SK-N-SH (cell line): ENCODE measurements at regions not wholly inside any gene's neighbourhood (a gene's known extent, or its start where the extent isn't known, plus 50 kb on each side); places are given as distances from the start of the nearest gene placed in this dataset.
A peak's percentile ranks its signal among the peaks of the same experiment; 100 is the strongest.

Source experiments
- CTCF ChIA-PET: fragments of 300-600, 350-600 bp; formaldehyde crosslinking; extraction: SDS; loops from one replicate; lab custom pipeline; 2021; lab: Yijun Ruan, JAX
- POLR2A ChIA-PET: fragments of 350-600 bp; sonication (Branson Sonifier 250); formaldehyde crosslinking; extraction: SDS; loops from one replicate; lab custom pipeline; 2020; ENCODE audit warnings: antibody characterized with exemption, inconsistent platforms; lab: Yijun Ruan, JAX
- DNase-seq: peaks from one replicate; pipeline ENCODE4 v3.0.0; 2012
- H2AFZ ChIP-seq: fragments of 200-600 bp; sonication (generic); 2 replicates; pipeline ENCODE4 v1.8.1; 2016; ENCODE audit warnings: antibody characterized with exemption, mild to moderate bottlenecking, low read depth
- H3F3A ChIP-seq: fragments of 200-600 bp; sonication (generic); replicated peaks from 2 replicates; pipeline ENCODE3; 2016; ENCODE audit warnings: antibody characterized with exemption, mild to moderate bottlenecking; ENCODE audit not compliant: insufficient read depth
- H3K27ac ChIP-seq, 2 experiments: fragments of 200-500 bp in 1 of 2; fragments of 200-600 bp in 1 of 2; sonication (Bioruptor generic) in 1 of 2; sonication (generic), shearing (Covaris generic) in 1 of 2; 2 replicates each; pipeline versions ENCODE4 v1.5.1 to v1.6.1; 2014 to 2016; ENCODE audit warnings: low read depth in 2 of 2, inconsistent platforms in 1 of 2, low read length in 1 of 2, mild to moderate bottlenecking in 1 of 2, mixed read lengths in 1 of 2
- H3K27me3 ChIP-seq: fragments of 200-600 bp; sonication (generic), shearing (Covaris generic); 2 replicates; pipeline ENCODE4 v1.6.1; 2016; ENCODE audit warnings: mixed run types; ENCODE audit not compliant: insufficient read depth
- H3K36me3 ChIP-seq, 2 experiments: fragments of 200-500 bp in 1 of 2; fragments of 200-600 bp in 1 of 2; sonication (Bioruptor generic) in 1 of 2; sonication (generic) in 1 of 2; replicated peaks in 1 of 2; 2 replicates each; pipeline versions ENCODE3 to v1.5.1; 2014 to 2016; ENCODE audit warnings: low read length in 1 of 2, mild to moderate bottlenecking in 1 of 2; ENCODE audit not compliant: insufficient read depth in 2 of 2, control insufficient read depth in 1 of 2
- H3K4me1 ChIP-seq, 2 experiments: fragments of 200-500 bp in 1 of 2; fragments of 200-600 bp in 1 of 2; sonication (Bioruptor generic) in 1 of 2; sonication (generic), shearing (Covaris generic) in 1 of 2; 2 replicates each; pipeline versions ENCODE4 v1.5.1 to v1.6.1; 2014 to 2016; ENCODE audit warnings: low read depth in 1 of 2, low read length in 1 of 2, mixed run types in 1 of 2; ENCODE audit not compliant: insufficient read depth in 2 of 2, control insufficient read depth in 1 of 2
- H3K4me2 ChIP-seq: fragments of 200-600 bp; sonication (generic), shearing (Covaris generic); 2 replicates; pipeline ENCODE4 v1.6.1; 2017; ENCODE audit warnings: mixed run types
- H3K4me3 ChIP-seq, 2 experiments: fragments of 200-500 bp in 1 of 2; fragments of 200-600 bp in 1 of 2; sonication (Bioruptor generic) in 1 of 2; sonication (generic), shearing (Covaris generic) in 1 of 2; 2 replicates each; pipeline versions ENCODE4 v1.5.1 to v1.8.1; 2014 to 2016; ENCODE audit warnings: low read depth in 2 of 2, inconsistent platforms in 1 of 2, low read length in 1 of 2, mild to moderate bottlenecking in 1 of 2, mixed read lengths in 1 of 2, moderate library complexity in 1 of 2
- H3K79me2 ChIP-seq: fragments of 200-600 bp; sonication (generic); 2 replicates; pipeline ENCODE4 v1.8.1; 2017; ENCODE audit warnings: mild to moderate bottlenecking; ENCODE audit not compliant: insufficient read depth
- H3K9ac ChIP-seq: fragments of 200-600 bp; sonication (generic); 2 replicates; pipeline ENCODE4 v1.6.1; 2017; ENCODE audit warnings: mixed run types
- H3K9me2 ChIP-seq: fragments of 200-600 bp; sonication (generic); 2 replicates; pipeline ENCODE4 v1.6.1; 2017; ENCODE audit warnings: mixed run types
- H3K9me3 ChIP-seq: fragments of 200-600 bp; sonication (generic); 2 replicates; pipeline ENCODE4 v1.6.1; 2017; ENCODE audit warnings: mixed run types, mild to moderate bottlenecking, moderate library complexity
- H4K20me1 ChIP-seq: fragments of 200-600 bp; sonication (generic); 2 replicates; pipeline ENCODE4 v1.6.1; 2017; ENCODE audit warnings: mild to moderate bottlenecking, mixed run types; ENCODE audit not compliant: insufficient read depth
- ELF1 ChIP-seq: IDR thresholded peaks from 2 replicates; pipeline ENCODE4 v1.4.0; 2012
- EP300 ChIP-seq, 2 experiments: IDR thresholded peaks; 2 replicates each; pipeline versions ENCODE4 v1.4.0 to v1.6.1; 2012; ENCODE audit warnings: borderline replicate concordance in 1 of 2, low read depth in 1 of 2, low read length in 1 of 2
- FOSL2 ChIP-seq: IDR thresholded peaks from 2 replicates; pipeline ENCODE4 v1.4.0; 2012; ENCODE audit warnings: low read depth, mild to moderate bottlenecking, moderate library complexity, borderline replicate concordance
- IRF3 ChIP-seq: fragments of 150-350 bp; IDR thresholded peaks from 2 replicates; pipeline ENCODE4 v1.6.1; 2016; ENCODE audit warnings: mild to moderate bottlenecking, low read depth, low read length
- JUND ChIP-seq: IDR thresholded peaks from 2 replicates; pipeline ENCODE4 v1.4.0; 2012
- MEF2A ChIP-seq: IDR thresholded peaks from 2 replicates; pipeline ENCODE4 v1.4.0; 2012; ENCODE audit warnings: low read depth, borderline replicate concordance
- MXI1 ChIP-seq: IDR thresholded peaks from 2 replicates; pipeline ENCODE4 v1.6.1; 2012; ENCODE audit warnings: mild to moderate bottlenecking, low read depth, low read length, improper control_type of control experiment
- NRF1 ChIP-seq: IDR thresholded peaks from 2 replicates; pipeline ENCODE4 v1.6.1; 2012; ENCODE audit warnings: low read depth, mild to moderate bottlenecking, low read length
- PBX3 ChIP-seq: IDR thresholded peaks from 2 replicates; pipeline ENCODE4; 2012
- POLR2AphosphoS5 ChIP-seq: IDR thresholded peaks from 2 replicates; pipeline ENCODE4 v1.6.1; 2012; ENCODE audit warnings: low read depth, low read length
- RAD21 ChIP-seq: IDR thresholded peaks from 2 replicates; pipeline ENCODE4 v1.6.1; 2012; ENCODE audit warnings: mild to moderate bottlenecking, low read length
- RCOR1 ChIP-seq: fragments of 150-350 bp; IDR thresholded peaks from 2 replicates; pipeline ENCODE4 v1.6.1; 2017; ENCODE audit warnings: antibody characterized with exemption, low read length
- RXRA ChIP-seq: IDR thresholded peaks from 2 replicates; pipeline ENCODE4 v1.4.0; 2012; ENCODE audit warnings: low read depth, mild to moderate bottlenecking, borderline replicate concordance
- SIN3A ChIP-seq: IDR thresholded peaks from 2 replicates; pipeline ENCODE4 v1.6.1; 2012; ENCODE audit warnings: low read depth, mild to moderate bottlenecking, low read length, moderate library complexity, borderline replicate concordance
- SMC3 ChIP-seq: IDR thresholded peaks from 2 replicates; pipeline ENCODE4 v1.6.1; 2012; ENCODE audit warnings: low read depth, low read length, improper control_type of control experiment
- TAF1 ChIP-seq: IDR thresholded peaks from 2 replicates; pipeline ENCODE4 v1.6.1; 2012; ENCODE audit warnings: low read depth, mild to moderate bottlenecking, low read length, moderate library complexity, borderline replicate concordance
- TCF12 ChIP-seq: IDR thresholded peaks from 2 replicates; pipeline ENCODE4 v1.4.0; 2012
- YY1 ChIP-seq: IDR thresholded peaks from 2 replicates; pipeline ENCODE4 v1.4.0; 2012; ENCODE audit warnings: low read depth, mild to moderate bottlenecking
- WGBS: methylation state at CpG from one replicate; pipeline ENCODE4 v1.1.6; 2017; ENCODE audit warnings: low lambda C conversion rate; 5-methylcytosine and 5-hydroxymethylcytosine counted together
- TF ChIP-seq, protein P1 (sequence below): fragments of 200-600 bp; sonication (generic); IDR thresholded peaks from 2 replicates; pipeline ENCODE4 v1.6.1; 2017; ENCODE audit warnings: antibody characterized with exemption, mild to moderate bottlenecking, moderate library complexity
- TF ChIP-seq, protein P2 (sequence below): IDR thresholded peaks from 2 replicates; pipeline ENCODE4 v1.4.0; 2012; ENCODE audit warnings: low read depth, borderline replicate concordance

DNA sequence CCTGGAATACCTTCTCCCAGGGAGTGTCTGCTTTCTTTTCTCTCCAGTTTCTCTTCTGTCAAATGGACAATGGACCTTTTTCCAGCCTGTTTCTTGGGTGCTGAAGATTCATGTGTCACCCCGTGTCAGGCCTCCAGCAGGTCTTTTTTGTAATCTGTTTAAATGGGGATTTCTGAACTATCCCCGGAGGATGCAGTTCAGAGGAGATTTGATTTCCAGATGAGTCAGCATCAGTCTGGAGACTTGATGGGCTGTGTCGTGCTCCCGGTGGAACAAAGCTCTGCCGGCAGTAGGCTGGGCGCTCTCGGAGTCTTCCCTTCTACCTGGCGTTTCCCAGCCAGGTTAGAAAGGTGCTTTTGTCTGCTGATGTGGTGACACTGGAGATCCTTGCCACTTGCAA, 440.6 kb downstream of the HS3ST3B1 start (continued):
- no peak for TF ChIP-seq TAF1
- no peak for TF ChIP-seq SIN3A
- no peak for TF ChIP-seq FOSL2
- TF ChIP-seq MXI1: no peak

DNA sequence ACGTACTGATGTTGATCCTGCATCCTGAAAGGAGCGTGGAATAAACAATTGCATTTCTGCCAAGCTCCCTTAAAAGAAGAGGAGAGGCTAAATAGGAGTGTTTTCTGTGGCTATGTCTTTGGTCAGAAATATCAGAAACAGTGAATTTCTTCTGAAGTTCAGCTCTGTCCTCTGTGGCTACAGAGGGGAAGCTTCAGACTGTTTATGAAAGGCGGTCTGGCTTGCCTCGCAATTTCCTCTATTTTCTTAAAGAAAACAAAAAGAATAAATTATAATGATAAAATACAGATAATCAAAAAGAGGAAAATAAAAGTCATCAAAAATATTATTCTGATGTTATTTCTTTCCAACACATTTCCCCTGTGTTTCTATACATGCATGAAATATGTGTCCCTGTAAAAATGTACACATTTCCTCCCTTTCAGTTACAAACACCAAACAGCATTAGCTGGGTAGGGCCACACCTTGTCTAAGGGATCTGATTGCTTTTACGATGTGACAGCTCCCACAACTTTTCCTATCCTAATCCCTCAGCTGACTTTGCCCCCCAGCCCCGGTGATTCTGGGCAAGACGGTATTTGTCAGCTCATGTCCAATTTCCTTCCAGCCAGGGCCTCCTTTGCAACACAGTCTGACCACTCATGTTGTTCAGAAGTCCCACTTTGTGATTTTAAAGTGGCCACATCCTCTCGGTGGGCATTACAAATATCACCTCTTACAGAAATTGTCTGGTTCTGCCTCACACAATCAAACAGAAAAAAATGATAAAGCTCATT, 439.0 kb downstream of the HS3ST3B1 start:
- Histone ChIP-seq H3K27ac (no peak overlapping the region), H3K27me3 (peaks cover 6% of the 10 kb centered on the region; the same call in 1 of the 2 replicates), H3K9me2 (no peaks in the 10 kb centered on the region), H3K36me3 (no peaks in the 10 kb centered on the region), H3K4me2 (no peak overlapping the region), H3F3A (no peaks in the 10 kb centered on the region), H3K9ac (no peak overlapping the region), H2AFZ (no peak overlapping the region), H4K20me1 (no peaks in the 10 kb centered on the region), H3K9me3 (no peaks in the 10 kb centered on the region), H3K79me2 (no peaks in the 10 kb centered on the region), H3K4me1 (no peaks in the 10 kb centered on the region), H3K4me3 (no peak overlapping the region)
- ChIA-PET POLR2A (no interaction called here), CTCF (no interaction called here)
- TF ChIP-seq NRF1 (no peak), TCF12 (no peak), POLR2AphosphoS5 (no peak), TAF1 (no peak), MEF2A (no peak), EP300 (IDR thresholded peaks at IDR 0.05; ENCODE audit: borderline replicate concordance in 1 of 2, low read depth in 1 of 2, low read length in 1 of 2) (no peak), RXRA (no peak), RCOR1 (no peak)
- DNase-seq: no peak
- 9% methylated on average over 8 of the region's 8 CpGs for WGBS

DNA sequence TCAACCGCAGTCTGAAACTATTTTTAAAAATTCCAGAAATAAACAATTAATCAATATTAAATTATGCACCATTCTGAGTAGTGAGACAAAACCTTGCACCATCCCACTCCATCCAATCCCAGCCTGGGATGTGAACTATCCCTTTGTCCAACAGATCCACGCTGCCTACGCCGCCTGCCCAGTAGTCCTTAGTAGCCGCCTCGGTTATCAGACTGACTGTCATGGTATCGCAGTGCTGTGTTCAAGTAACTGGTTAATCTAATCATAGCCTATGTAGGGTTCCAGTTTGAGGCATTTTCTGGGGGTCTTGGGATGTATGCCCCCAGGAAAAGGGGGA, 437.7 kb downstream of the HS3ST3B1 start:
- Histone ChIP-seq H3K79me2 (no peaks in the 10 kb centered on the region), H3K9me2 (no peaks in the 10 kb centered on the region), H4K20me1 (no peaks in the 10 kb centered on the region), H3K27me3 (peaks cover 6% of the 10 kb centered on the region; the same call in 1 of the 2 replicates), H3F3A (no peaks in the 10 kb centered on the region), H3K4me1 (no peaks in the 10 kb centered on the region), H3K36me3 (no peaks in the 10 kb centered on the region), H3K27ac (no peak overlapping the region), H3K4me2 (peak overlapping the region; percentile 37; the same call in 1 of the 2 replicates), H3K9ac (no peak overlapping the region), H3K9me3 (no peaks in the 10 kb centered on the region), H2AFZ (peak overlapping the region; percentile 36; the same call in 1 of the 2 replicates), H3K4me3 (no peak overlapping the region)
- 30% methylated on average over 7 of the region's 7 CpGs for WGBS
- ChIA-PET POLR2A (no interaction called here), CTCF (interaction anchor here (1.6 kb wide), 1 partner anchor 12 kb away, joined by 4 read pairs; no protein-coding TSS in a partner anchor)
- DNase-seq: no peak
- TF ChIP-seq, protein P1, sequence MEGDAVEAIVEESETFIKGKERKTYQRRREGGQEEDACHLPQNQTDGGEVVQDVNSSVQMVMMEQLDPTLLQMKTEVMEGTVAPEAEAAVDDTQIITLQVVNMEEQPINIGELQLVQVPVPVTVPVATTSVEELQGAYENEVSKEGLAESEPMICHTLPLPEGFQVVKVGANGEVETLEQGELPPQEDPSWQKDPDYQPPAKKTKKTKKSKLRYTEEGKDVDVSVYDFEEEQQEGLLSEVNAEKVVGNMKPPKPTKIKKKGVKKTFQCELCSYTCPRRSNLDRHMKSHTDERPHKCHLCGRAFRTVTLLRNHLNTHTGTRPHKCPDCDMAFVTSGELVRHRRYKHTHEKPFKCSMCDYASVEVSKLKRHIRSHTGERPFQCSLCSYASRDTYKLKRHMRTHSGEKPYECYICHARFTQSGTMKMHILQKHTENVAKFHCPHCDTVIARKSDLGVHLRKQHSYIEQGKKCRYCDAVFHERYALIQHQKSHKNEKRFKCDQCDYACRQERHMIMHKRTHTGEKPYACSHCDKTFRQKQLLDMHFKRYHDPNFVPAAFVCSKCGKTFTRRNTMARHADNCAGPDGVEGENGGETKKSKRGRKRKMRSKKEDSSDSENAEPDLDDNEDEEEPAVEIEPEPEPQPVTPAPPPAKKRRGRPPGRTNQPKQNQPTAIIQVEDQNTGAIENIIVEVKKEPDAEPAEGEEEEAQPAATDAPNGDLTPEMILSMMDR: no peak
- TF ChIP-seq ELF1 (no peak), RAD21 (no peak), JUND (no peak), SMC3 (no peak), PBX3 (no peak), YY1 (no peak), IRF3 (no peak)
- TF ChIP-seq, protein P2, sequence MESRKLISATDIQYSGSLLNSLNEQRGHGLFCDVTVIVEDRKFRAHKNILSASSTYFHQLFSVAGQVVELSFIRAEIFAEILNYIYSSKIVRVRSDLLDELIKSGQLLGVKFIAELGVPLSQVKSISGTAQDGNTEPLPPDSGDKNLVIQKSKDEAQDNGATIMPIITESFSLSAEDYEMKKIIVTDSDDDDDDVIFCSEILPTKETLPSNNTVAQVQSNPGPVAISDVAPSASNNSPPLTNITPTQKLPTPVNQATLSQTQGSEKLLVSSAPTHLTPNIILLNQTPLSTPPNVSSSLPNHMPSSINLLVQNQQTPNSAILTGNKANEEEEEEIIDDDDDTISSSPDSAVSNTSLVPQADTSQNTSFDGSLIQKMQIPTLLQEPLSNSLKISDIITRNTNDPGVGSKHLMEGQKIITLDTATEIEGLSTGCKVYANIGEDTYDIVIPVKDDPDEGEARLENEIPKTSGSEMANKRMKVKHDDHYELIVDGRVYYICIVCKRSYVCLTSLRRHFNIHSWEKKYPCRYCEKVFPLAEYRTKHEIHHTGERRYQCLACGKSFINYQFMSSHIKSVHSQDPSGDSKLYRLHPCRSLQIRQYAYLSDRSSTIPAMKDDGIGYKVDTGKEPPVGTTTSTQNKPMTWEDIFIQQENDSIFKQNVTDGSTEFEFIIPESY: no peak
